ENCODE measurements at regions not wholly inside any gene's neighbourhood (a gene's known extent, or its start where the extent isn't known, plus 50 kb on each side); places are given as distances from the start of the nearest gene placed in this dataset.
A peak's percentile ranks its signal among the peaks of the same experiment; 100 is the strongest.

DNA sequence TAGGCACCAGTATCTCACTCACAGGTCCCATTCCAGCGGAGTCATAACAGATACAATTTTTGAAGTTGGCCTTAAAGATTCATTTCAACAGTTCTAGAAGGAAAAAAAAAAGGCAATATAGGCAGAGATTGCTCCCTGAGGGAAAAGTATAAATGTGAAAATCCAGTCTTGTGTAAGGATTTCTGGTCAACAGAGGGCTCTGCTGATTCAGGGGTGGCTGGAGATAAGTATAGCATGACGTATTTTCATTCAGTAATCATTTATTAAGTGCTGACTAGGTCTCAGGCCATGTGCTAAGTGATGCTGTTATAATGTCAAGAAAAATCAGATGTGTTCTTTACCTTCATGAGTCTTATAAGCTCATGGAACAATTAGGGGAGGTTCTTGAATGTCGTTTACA is 377.3 kb upstream of the MEF2C start:
- no peak for DNase-seq

DNA sequence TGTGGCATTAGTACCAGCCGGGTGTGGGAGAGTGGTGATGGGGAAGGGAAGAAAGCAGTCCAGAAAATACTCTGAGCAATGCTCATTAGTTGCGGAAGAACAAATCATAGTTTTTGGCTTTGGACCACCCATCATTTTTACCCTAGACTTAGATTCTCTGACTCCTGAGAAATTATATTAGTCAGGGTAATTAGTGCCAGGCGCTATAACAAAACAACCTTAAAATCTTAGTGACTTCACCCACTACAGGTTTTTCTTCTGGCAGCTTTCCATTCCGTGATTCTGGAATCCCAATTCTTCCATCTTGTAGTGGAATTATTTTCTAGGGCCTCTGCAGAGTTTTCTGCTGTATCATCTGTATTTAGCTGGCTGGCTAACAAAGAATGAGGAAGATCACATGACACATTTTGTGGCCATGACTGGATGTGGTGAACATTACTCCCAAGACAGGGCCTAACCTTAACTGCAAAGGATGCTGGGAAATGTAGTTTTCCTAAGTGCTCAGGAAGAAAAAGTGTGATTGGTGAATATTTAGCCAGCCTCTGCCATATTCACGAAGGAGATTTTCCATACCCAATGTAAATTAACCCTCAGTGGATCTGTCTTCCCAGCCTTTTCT is 373.0 kb upstream of the MEF2C start:
- DNase-seq, result peak; percentile 76

DNA sequence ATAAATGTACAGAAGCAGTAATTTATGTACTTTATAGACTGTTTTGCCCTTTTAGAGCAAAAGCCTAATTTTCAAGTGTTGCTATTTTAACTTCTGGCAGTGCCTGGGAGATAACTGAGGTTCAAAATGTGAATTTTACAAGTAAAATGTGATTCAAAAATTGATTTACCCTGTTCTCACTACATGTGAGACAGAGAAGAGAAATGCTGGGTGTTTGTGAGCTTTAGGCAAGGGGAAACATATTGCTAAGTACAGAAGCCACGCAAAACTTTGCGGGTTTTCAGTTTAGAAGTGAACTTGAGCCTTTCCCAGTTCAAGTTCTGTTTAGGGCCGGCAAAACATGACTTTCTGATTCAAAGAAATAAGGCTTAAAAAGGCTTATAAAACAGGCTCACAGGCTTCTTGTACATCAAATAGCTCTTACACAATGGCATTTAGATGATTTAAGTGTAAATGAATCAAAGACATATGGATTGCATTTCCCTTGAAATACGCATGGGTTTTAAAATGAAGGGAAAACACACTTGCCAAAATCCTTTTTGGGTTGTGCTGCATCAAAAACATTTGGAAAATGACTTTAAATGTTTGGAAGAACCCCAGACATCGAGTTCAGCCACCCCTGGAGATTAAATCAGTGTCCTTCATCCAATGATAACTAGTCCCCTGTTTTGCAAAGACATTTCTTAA is 370.8 kb upstream of the MEF2C start:
- DNase-seq, result peak; percentile 59

GRCh38 chr5:89246864-89247263 is 363.9 kb upstream of the MEF2C start:
- DNase-seq, result no peak

DNA sequence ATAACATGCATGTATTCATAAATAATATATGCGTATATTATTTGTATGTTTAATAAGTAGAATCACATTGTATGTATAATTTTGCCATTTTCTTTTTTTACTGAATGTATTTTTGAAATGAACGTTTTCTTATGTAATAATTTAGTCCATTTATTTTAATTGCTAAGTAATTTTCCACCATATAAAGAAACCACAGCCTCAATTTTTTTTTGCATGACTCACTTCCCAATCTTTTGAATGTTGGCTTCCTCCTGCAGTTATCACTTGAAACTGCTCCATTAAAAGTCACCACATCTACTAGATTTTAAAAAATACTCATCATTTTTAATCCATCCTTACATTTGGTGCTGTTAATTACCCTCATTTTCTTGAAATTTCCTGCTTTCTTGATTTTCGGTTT is 363.3 kb upstream of the MEF2C start:
- peak; percentile 9 for DNase-seq

DNA sequence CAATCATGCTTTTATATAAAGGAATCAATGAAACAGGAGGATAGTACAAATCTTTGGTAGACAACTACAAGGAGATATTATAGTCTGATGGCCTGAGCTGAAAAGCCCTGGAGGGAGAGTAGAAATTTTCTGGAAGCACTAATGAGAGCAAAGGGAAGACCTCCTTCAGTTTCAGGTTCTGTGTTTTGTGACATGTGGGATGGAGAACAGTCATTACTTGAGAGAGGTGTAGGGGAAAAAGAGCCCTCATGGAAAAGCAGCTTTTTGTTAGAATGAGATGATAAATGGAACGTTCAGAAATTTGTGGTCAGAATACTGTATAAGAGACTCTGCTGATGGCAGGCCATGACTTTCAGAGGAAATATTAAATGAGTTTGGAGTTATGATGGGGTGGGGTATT is 360.6 kb upstream of the MEF2C start:
- DNase-seq, result no peak

GRCh38 chr5:89241186-89241585 is 358.2 kb upstream of the MEF2C start:
- DNase-seq, result peak; percentile 69

DNA sequence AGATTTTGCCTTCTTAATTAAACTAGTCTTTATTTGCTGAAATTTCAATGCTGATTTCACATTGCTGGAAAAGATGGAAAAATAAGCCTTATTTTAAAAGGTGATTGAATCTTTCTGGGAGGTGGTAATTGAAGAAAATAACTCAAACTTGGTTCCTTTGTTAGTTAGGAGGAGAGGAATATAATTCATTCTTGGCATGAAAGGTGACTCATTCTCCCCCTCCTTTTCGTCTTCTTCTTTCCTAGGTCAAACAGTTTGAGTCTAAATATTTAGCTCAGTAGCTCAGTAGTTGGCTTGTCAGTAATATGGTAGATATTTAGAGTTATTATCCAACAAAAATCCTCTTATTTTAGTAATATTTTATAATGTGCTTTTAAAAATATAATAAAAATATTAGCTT is 353.9 kb upstream of the MEF2C start:
- peak; percentile 12 for DNase-seq

- DNase-seq, result no peak
Measured at GRCh38 chr5:89233462-89233861, 350.5 kb upstream of the MEF2C start.

- no peak for DNase-seq
Measured at GRCh38 chr5:89232139-89232603, 349.2 kb upstream of the MEF2C start.

GRCh38 chr5:89230178-89230577 is 347.2 kb upstream of the MEF2C start:
- no peak for DNase-seq

GRCh38 chr5:89229331-89230070 is 346.5 kb upstream of the MEF2C start:
- DNase-seq, result no peak

- no peak for DNase-seq
Measured at GRCh38 chr5:89228355-89228754, 345.4 kb upstream of the MEF2C start.

- DNase-seq, result no peak
Measured at GRCh38 chr5:89218364-89218763, 335.4 kb upstream of the MEF2C start.

DNA sequence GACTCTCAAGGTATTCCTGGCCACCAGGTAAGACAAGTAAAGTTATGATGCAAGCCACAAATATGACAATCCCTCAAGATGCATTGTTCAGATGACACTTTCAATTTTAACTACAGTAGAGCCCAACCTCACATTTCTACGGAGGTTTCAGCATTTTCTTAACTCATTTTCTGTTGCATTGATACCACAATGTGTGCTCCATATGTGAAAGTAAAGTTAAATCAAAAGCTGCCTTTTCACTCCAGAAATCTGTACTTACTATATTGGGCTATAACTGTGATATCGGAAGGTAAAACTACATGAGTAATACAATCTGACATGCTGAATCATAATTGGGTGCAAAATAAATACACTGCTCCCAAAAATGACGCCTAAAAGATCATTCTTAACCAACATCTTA is 333.6 kb upstream of the MEF2C start:
- peak; percentile 1 for DNase-seq

GRCh38 chr5:89213573-89213972 is 330.6 kb upstream of the MEF2C start:
- peak; percentile 85 for DNase-seq

GRCh38 chr5:89211836-89212235 is 328.9 kb upstream of the MEF2C start:
- DNase-seq, result peak; percentile 85

DNA sequence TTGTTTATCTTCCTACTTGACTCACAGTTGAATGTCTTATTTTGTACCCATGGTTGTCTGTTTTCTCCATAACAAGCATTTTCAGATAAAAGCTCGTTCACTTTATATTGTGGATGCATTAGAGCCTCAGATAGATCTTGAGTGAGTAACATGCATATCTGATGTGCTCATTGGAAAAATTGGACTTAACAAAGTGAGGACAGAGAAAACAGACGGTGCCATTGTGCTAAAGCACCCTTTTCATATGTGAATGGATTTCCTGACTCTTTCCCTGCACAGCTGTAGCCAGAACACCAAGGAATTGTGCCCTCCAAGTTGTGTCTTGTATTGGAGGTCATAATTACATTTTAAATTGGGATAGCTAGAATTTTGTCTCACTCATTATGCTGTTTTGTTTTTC is 325.8 kb upstream of the MEF2C start:
- DNase-seq, result no peak

GRCh38 chr5:89208392-89208791 is 325.4 kb upstream of the MEF2C start:
- DNase-seq, result no peak

- peak; percentile 74 for DNase-seq
Measured at GRCh38 chr5:89204756-89205155, 321.8 kb upstream of the MEF2C start.

GRCh38 chr5:89203611-89204010 is 320.6 kb upstream of the MEF2C start:
- no peak for DNase-seq

- DNase-seq, result no peak
Measured at GRCh38 chr5:89200899-89201298, 317.9 kb upstream of the MEF2C start.

DNA sequence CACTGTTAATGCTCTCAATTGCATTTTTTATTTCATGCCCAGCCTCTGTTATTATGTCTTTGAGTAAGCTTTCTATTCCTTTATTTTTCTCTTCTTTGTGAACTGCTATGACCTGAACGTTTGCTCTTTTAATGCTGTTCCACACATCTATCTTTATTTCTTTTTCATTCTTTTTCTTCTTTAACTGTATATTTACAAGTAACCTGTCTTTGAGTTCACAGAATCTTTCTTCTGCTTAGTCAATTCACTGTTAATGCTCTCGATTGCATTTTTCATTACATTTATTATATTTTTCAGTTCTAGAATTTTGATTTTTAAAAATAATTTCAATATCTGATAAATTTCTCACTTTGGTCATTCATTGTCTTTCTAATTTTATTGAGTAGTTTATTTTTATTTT is 316.3 kb upstream of the MEF2C start:
- no peak for DNase-seq

GRCh38 chr5:89191374-89191773 is 308.4 kb upstream of the MEF2C start:
- DNase-seq, result no peak
